ENCODE measurements at regions not wholly inside any gene's neighbourhood (a gene's known extent, or its start where the extent isn't known, plus 50 kb on each side); places are given as distances from the start of the nearest gene placed in this dataset.
A peak's percentile ranks its signal among the peaks of the same experiment; 100 is the strongest.
"Not testable (repeated sequence)": the region's sequence is repeated elsewhere in the genome, so short reads cannot be mapped to it uniquely, and the experiment has no call there.

DNA sequence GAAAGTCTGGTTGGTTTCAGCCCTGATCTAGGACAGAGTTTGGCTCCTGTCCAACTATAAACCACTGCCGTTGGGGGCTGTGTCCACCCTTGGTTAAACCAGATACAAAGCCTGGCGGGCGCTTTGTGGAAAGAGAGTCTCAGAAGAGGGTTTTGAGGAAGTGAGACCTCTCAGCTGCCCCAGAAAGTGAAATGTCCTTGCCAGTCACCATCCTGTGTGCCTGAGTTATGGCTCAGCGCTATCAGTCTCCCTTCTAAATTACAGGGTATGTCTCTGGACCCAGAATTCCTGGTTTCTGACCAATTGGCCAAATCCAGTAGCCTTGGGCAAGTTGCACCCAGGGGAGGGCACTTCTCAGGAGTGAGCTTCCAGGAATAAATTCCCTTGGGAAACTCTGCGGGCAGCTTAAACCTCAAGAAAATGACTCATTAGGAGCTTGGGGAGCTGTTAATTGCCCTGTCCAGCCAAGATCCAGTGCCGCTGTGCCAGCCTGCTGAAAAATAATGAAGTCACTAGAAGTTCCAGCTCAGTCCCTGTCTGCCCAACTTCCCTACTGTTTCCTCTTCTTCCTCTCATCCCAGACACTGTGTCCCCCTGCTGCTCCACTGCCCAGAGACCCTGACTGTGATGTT is 66.7 kb upstream of the PDZD8 start:
- peak; percentile 92 for DNase-seq (ENCODE audit: low read depth)

GRCh38 chr10:117441361-117441760 is 66.1 kb upstream of the PDZD8 start:
- no peak for TF ChIP-seq CTCF (conservative IDR thresholded peaks at IDR 0.05; ENCODE audit: low read depth, low read length)
- no peak for DNase-seq (ENCODE audit: low read depth)
- H3K4me3 ChIP-seq (ENCODE audit: low read depth, low read length), result no peak overlapping the region

More for the DNA sequence above, 66.7 kb upstream of the PDZD8 start:
- no peak overlapping the region for H3K4me3 ChIP-seq (ENCODE audit: low read depth, low read length)
- TF ChIP-seq CTCF (conservative IDR thresholded peaks at IDR 0.05; ENCODE audit: low read depth, low read length), result no peak

- H3K4me3 ChIP-seq (ENCODE audit: low read depth, low read length), result no peak overlapping the region
- DNase-seq (ENCODE audit: low read depth), result peak; percentile 95
- TF ChIP-seq CTCF (conservative IDR thresholded peaks at IDR 0.05; ENCODE audit: low read depth, low read length), result no peak
Measured at GRCh38 chr10:117439243-117439912, 64.1 kb upstream of the PDZD8 start.

- no peak for TF ChIP-seq CTCF (conservative IDR thresholded peaks at IDR 0.05; ENCODE audit: low read depth, low read length)
- DNase-seq (ENCODE audit: low read depth), result no peak
Measured at GRCh38 chr10:117432866-117433265, 57.6 kb upstream of the PDZD8 start.

GRCh38 chr10:117431160-117431559 is 55.9 kb upstream of the PDZD8 start:
- DNase-seq (ENCODE audit: low read depth), result no peak
- peak; percentile 58 for TF ChIP-seq CTCF (conservative IDR thresholded peaks at IDR 0.05; ENCODE audit: low read depth, low read length)
- H3K4me3 ChIP-seq (ENCODE audit: low read depth, low read length), result no peak overlapping the region

More at GRCh38 chr10:117432866-117433265, 57.6 kb upstream of the PDZD8 start:
- no peak overlapping the region for H3K4me3 ChIP-seq (ENCODE audit: low read depth, low read length)

DNA sequence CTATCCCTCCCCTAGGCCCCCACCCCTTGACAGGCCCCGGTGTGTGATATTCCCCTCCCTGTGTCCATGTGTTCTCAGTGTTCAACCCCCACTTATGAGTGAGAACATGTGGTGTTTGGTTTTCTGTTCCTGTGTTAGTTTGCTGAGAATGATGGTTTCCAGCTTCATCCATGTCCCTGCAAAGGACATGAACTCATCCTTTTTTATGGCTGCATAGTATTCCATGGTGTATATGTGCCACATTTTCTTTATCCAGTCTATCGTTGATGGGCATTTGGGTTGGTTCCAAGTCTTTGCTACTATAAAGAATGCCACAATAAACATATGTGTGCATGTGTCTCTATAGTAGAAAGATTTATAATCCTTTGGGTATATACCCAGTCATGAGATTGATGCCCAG is 55.3 kb upstream of the PDZD8 start:
- not testable (repeated sequence) for H3K4me3 ChIP-seq (ENCODE audit: low read depth, low read length); DNase-seq (ENCODE audit: low read depth)

DNA sequence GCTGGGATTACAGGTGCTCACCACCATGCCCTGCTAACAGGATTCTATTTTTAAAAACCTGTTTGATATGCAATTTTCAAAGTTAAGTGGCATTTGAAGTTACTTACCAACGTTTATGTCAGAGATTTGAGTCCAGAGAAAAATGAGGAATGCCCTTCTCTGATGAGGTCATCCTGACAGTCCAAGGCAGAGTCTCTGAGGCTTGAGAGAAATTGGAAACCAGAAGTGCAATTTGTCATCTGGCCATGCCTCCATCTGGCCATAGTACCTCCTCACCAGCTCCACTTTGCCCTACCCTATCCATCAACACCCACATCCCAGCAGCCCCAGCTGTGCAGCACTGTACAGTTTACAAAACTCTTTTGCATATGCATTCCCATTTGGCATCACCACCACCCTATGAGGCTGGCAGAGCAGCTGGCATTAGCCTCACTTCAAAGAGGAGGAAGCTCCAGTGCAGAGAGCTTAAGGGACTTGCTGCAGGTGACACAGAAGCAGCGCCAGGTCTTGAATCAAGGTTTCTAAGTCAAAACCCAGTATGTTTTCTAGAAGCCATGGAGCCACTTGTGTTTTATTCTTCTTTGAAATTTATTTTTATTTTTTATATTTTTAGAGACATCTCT is 54.5 kb upstream of the PDZD8 start:
- no peak for TF ChIP-seq CTCF (conservative IDR thresholded peaks at IDR 0.05; ENCODE audit: low read depth, low read length)
- H3K4me3 ChIP-seq (ENCODE audit: low read depth, low read length), result no peak overlapping the region
- no peak for DNase-seq (ENCODE audit: low read depth)

Data from epithelial cell of proximal tubule (primary cell).